ENCODE measurements at regions not wholly inside any gene's neighbourhood (a gene's known extent, or its start where the extent isn't known, plus 50 kb on each side); places are given as distances from the start of the nearest gene placed in this dataset.
A peak's percentile ranks its signal among the peaks of the same experiment; 100 is the strongest.

- Histone ChIP-seq H3K9me3 (ENCODE audit: low read depth) (no peaks in the 10 kb centered on the region), H3K36me3 (ENCODE audit: low read depth) (no peaks in the 10 kb centered on the region), H4K20me1 (ENCODE audit: insufficient read depth) (no peaks in the 10 kb centered on the region), H2AFZ (no peak overlapping the region), H3K9ac (no peak overlapping the region), H3F3A (ENCODE audit: insufficient read depth) (peaks cover 43% of the 10 kb centered on the region), H3K4me1 (ENCODE audit: insufficient read depth) (peaks cover 78% of the 10 kb centered on the region), H3K4me3 (no peak overlapping the region), H3K4me2 (ENCODE audit: unreplicated experiment) (no peak overlapping the region), H3K27me3 (replicated peaks; ENCODE audit: insufficient read depth) (no peaks in the 10 kb centered on the region), H3K9me2 (ENCODE audit: insufficient read depth) (no peaks in the 10 kb centered on the region), H3K27ac (0 out of 2 replicates have a peak overlapping the region, but pooled peaks have one; percentile 92), H3K79me2 (ENCODE audit: insufficient read depth) (no peaks in the 10 kb centered on the region)
- no peak for DNase-seq
- WGBS, 2 experiments (ENCODE audit: low coverage in 1 of 2, low lambda C conversion rate in 2 of 2, missing lambda C conversion rate in 2 of 2) = 86 to 89% methylated on average over 9 of the region's 9 CpGs
- TF ChIP-seq EZH2 (IDR thresholded peaks at IDR 0.05; ENCODE audit: insufficient read depth, poor library complexity, severe bottlenecking) (no peak), EZH2phosphoT487 (IDR thresholded peaks at IDR 0.05; ENCODE audit: insufficient read depth, low read depth) (no peak)
- in situ Hi-C loops (cut with MboI) = no loop called here
Observed at GRCh38 chr2:42963452-42964068, 171.2 kb upstream of the HAAO start.

- Histone ChIP-seq H3K4me3 (no peak overlapping the region), H3F3A (ENCODE audit: insufficient read depth) (peaks cover 39% of the 10 kb centered on the region), H3K9ac (0 out of 2 replicates have a peak overlapping the region, but pooled peaks have one; percentile 5), H4K20me1 (ENCODE audit: insufficient read depth) (no peaks in the 10 kb centered on the region), H3K9me3 (ENCODE audit: low read depth) (no peaks in the 10 kb centered on the region), H3K79me2 (ENCODE audit: insufficient read depth) (no peaks in the 10 kb centered on the region), H3K27ac (peak overlapping the region; percentile 9), H3K27me3 (replicated peaks; ENCODE audit: insufficient read depth) (no peaks in the 10 kb centered on the region), H3K4me1 (ENCODE audit: insufficient read depth) (peaks cover 70% of the 10 kb centered on the region), H3K4me2 (ENCODE audit: unreplicated experiment) (peak overlapping the region; percentile 24), H3K9me2 (ENCODE audit: insufficient read depth) (no peaks in the 10 kb centered on the region), H2AFZ (peak overlapping the region; percentile 43), H3K36me3 (ENCODE audit: low read depth) (no peaks in the 10 kb centered on the region)
- DNase-seq = peak; percentile 69
- TF ChIP-seq EZH2 (IDR thresholded peaks at IDR 0.05; ENCODE audit: insufficient read depth, poor library complexity, severe bottlenecking) (no peak), EZH2phosphoT487 (IDR thresholded peaks at IDR 0.05; ENCODE audit: insufficient read depth, low read depth) (no peak)
- in situ Hi-C loops (cut with MboI) = no loop called here
- WGBS, 2 experiments (ENCODE audit: low coverage in 1 of 2, low lambda C conversion rate in 2 of 2, missing lambda C conversion rate in 2 of 2) = 22% methylated on average over 12 of the region's 12 CpGs
Observed at GRCh38 chr2:42962508-42962953, 170.1 kb upstream of the HAAO start.

GRCh38 chr2:42961961-42962360 lies 169.6 kb upstream of the HAAO start:
- H3K27me3 ChIP-seq (replicated peaks; ENCODE audit: insufficient read depth) = no peaks in the 10 kb centered on the region
- in situ Hi-C loops (cut with MboI) = no loop called here
- H4K20me1 ChIP-seq (ENCODE audit: insufficient read depth) = no peaks in the 10 kb centered on the region
- H3K27ac ChIP-seq = no peak overlapping the region
- TF ChIP-seq EZH2phosphoT487 (IDR thresholded peaks at IDR 0.05; ENCODE audit: insufficient read depth, low read depth) = no peak
- no peak overlapping the region for H2AFZ ChIP-seq
- peaks cover 68% of the 10 kb centered on the region for H3K4me1 ChIP-seq (ENCODE audit: insufficient read depth)
- no peaks in the 10 kb centered on the region for H3K36me3 ChIP-seq (ENCODE audit: low read depth)
- 55 to 60% methylated on average over 7 of the region's 7 CpGs for WGBS, 2 experiments (ENCODE audit: low coverage in 1 of 2, low lambda C conversion rate in 2 of 2, missing lambda C conversion rate in 2 of 2)
- H3F3A ChIP-seq (ENCODE audit: insufficient read depth) = peaks cover 39% of the 10 kb centered on the region
- H3K79me2 ChIP-seq (ENCODE audit: insufficient read depth) = no peaks in the 10 kb centered on the region
- H3K4me3 ChIP-seq = no peak overlapping the region
- 0 out of 2 replicates have a peak overlapping the region, but pooled peaks have one; percentile 5 for H3K9ac ChIP-seq
- DNase-seq = no peak
- no peaks in the 10 kb centered on the region for H3K9me3 ChIP-seq (ENCODE audit: low read depth)
- no peak overlapping the region for H3K4me2 ChIP-seq (ENCODE audit: unreplicated experiment)
- no peaks in the 10 kb centered on the region for H3K9me2 ChIP-seq (ENCODE audit: insufficient read depth)

GRCh38 chr2:42961385-42961811 lies 169.0 kb upstream of the HAAO start:
- in situ Hi-C loops (cut with MboI) = no loop called here
- Histone ChIP-seq H3K9ac (no peak overlapping the region), H3K4me1 (ENCODE audit: insufficient read depth) (peaks cover 64% of the 10 kb centered on the region), H3K27me3 (replicated peaks; ENCODE audit: insufficient read depth) (no peaks in the 10 kb centered on the region), H3K27ac (no peak overlapping the region), H4K20me1 (ENCODE audit: insufficient read depth) (no peaks in the 10 kb centered on the region), H3K9me3 (ENCODE audit: low read depth) (no peaks in the 10 kb centered on the region), H3K4me2 (ENCODE audit: unreplicated experiment) (no peak overlapping the region), H3K4me3 (no peak overlapping the region), H3K79me2 (ENCODE audit: insufficient read depth) (no peaks in the 10 kb centered on the region), H3F3A (ENCODE audit: insufficient read depth) (peaks cover 39% of the 10 kb centered on the region), H3K36me3 (ENCODE audit: low read depth) (no peaks in the 10 kb centered on the region), H3K9me2 (ENCODE audit: insufficient read depth) (no peaks in the 10 kb centered on the region), H2AFZ (0 out of 2 replicates have a peak overlapping the region, but pooled peaks have one; percentile 29)
- no peak for DNase-seq
- WGBS, 2 experiments (ENCODE audit: low coverage in 1 of 2, low lambda C conversion rate in 2 of 2, missing lambda C conversion rate in 2 of 2) = 37 to 38% methylated on average over 14 to 15 of the region's 15 CpGs
- TF ChIP-seq EZH2phosphoT487 (IDR thresholded peaks at IDR 0.05; ENCODE audit: insufficient read depth, low read depth) (no peak), EZH2 (IDR thresholded peaks at IDR 0.05; ENCODE audit: insufficient read depth, poor library complexity, severe bottlenecking) (no peak)
